ENCODE measurements at regions not wholly inside any gene's neighbourhood (a gene's known extent, or its start where the extent isn't known, plus 50 kb on each side); places are given as distances from the start of the nearest gene placed in this dataset.

DNA sequence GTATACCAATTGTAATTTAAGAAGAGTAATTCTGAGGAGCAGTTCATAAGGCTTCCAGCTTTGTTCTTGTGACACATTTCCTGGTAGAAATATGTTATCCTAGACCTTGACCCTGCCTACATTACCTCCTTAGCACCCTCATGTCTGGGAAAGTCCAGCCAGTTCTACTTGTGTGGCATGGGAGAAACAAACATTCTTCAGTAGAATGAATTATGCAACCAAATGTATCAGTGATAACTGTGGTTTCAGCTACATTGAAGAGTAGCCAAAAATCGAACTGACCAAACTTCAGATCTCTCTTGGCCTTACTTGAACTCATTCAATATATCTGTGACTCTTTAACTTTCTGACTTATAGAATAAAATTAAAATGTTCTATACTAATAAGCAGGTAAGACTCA, 308.1 kb upstream of the LYPLAL1 start:
- TF ChIP-seq, protein P1, sequence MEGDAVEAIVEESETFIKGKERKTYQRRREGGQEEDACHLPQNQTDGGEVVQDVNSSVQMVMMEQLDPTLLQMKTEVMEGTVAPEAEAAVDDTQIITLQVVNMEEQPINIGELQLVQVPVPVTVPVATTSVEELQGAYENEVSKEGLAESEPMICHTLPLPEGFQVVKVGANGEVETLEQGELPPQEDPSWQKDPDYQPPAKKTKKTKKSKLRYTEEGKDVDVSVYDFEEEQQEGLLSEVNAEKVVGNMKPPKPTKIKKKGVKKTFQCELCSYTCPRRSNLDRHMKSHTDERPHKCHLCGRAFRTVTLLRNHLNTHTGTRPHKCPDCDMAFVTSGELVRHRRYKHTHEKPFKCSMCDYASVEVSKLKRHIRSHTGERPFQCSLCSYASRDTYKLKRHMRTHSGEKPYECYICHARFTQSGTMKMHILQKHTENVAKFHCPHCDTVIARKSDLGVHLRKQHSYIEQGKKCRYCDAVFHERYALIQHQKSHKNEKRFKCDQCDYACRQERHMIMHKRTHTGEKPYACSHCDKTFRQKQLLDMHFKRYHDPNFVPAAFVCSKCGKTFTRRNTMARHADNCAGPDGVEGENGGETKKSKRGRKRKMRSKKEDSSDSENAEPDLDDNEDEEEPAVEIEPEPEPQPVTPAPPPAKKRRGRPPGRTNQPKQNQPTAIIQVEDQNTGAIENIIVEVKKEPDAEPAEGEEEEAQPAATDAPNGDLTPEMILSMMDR (conservative IDR thresholded peaks at IDR 0.05 in 1 of 2, IDR thresholded peaks at IDR 0.05 in 1 of 2; ENCODE audit: low read depth in 1 of 2, low read length in 2 of 2) = no peak
- TF ChIP-seq EZH2 (IDR thresholded peaks at IDR 0.05; ENCODE audit: low read length, missing control alignments) = no peak
